ENCODE measurements at regions not wholly inside any gene's neighbourhood (a gene's known extent, or its start where the extent isn't known, plus 50 kb on each side); places are given as distances from the start of the nearest gene placed in this dataset.
"Not testable (repeated sequence)": the region's sequence is repeated elsewhere in the genome, so short reads cannot be mapped to it uniquely, and the experiment has no call there.

GRCh38 chr19:28463493-28464053, 749.4 kb downstream of the UQCRFS1 start:
- DNase-seq, result no peak

- no peak for DNase-seq
Measured at GRCh38 chr19:28457620-28458019, 755.3 kb downstream of the UQCRFS1 start.

GRCh38 chr19:28456708-28457320, 756.1 kb downstream of the UQCRFS1 start:
- DNase-seq, result peak; percentile 76

- no peak for DNase-seq
Measured at GRCh38 chr19:28456252-28456651, 756.7 kb downstream of the UQCRFS1 start.

GRCh38 chr19:28454083-28454482, 758.9 kb downstream of the UQCRFS1 start:
- no peak for DNase-seq

GRCh38 chr19:28453420-28453819, 759.5 kb downstream of the UQCRFS1 start:
- no peak for DNase-seq

- DNase-seq, result no peak
Measured at GRCh38 chr19:28449803-28450202, 763.1 kb downstream of the UQCRFS1 start.

- no peak for DNase-seq
Measured at GRCh38 chr19:28446511-28446910, 766.4 kb downstream of the UQCRFS1 start.

- no peak for DNase-seq
Measured at GRCh38 chr19:28445826-28446225, 767.1 kb downstream of the UQCRFS1 start.

- DNase-seq, result no peak
Measured at GRCh38 chr19:28444362-28444761, 768.6 kb downstream of the UQCRFS1 start.

GRCh38 chr19:28443361-28443760, 769.6 kb downstream of the UQCRFS1 start:
- DNase-seq, result no peak

GRCh38 chr19:28437390-28438346, 775.3 kb downstream of the UQCRFS1 start:
- DNase-seq, result no peak

GRCh38 chr19:28436320-28436719, 776.6 kb downstream of the UQCRFS1 start:
- no peak for DNase-seq

GRCh38 chr19:28435551-28436271, 777.2 kb downstream of the UQCRFS1 start:
- DNase-seq, result peak; percentile 48

GRCh38 chr19:28434794-28435193, 778.2 kb downstream of the UQCRFS1 start:
- not testable (repeated sequence) for DNase-seq

GRCh38 chr19:28434365-28434764, 778.6 kb downstream of the UQCRFS1 start:
- not testable (repeated sequence) for DNase-seq

- not testable (repeated sequence) for DNase-seq
Measured at GRCh38 chr19:28433166-28433565, 779.8 kb downstream of the UQCRFS1 start.

GRCh38 chr19:28430214-28430613, 782.7 kb downstream of the UQCRFS1 start:
- no peak for DNase-seq

GRCh38 chr19:28429356-28429755, 783.6 kb downstream of the UQCRFS1 start:
- peak; percentile 49 for DNase-seq

- no peak for DNase-seq
Measured at GRCh38 chr19:28428663-28429348, 784.1 kb downstream of the UQCRFS1 start.

- no peak for DNase-seq
Measured at GRCh38 chr19:28427376-28428083, 785.4 kb downstream of the UQCRFS1 start.

GRCh38 chr19:28426730-28427225, 786.2 kb downstream of the UQCRFS1 start:
- peak; percentile 21 for DNase-seq

Data from MV-4-11 (cell line).